Stomach (tissue), 4 donors: ENCODE measurements at regions not wholly inside any gene's neighbourhood (a gene's known extent, or its start where the extent isn't known, plus 50 kb on each side); places are given as distances from the start of the nearest gene placed in this dataset.

Experiments
- EP300 ChIP-seq: sonication (generic); formaldehyde crosslinking; IDR thresholded peaks from one replicate; pipeline ENCODE4 v1.6.1; 2017; ENCODE audit warnings: antibody characterized with exemption
- POLR2A ChIP-seq, 4 donors: fragments of 450-650 bp; IDR thresholded peaks; one replicate each; pipeline ENCODE4 v1.6.1; 2016; ENCODE audit warnings: antibody characterized with exemption in 4 of 4, control low read depth in 2 of 4, mild to moderate bottlenecking in 1 of 4, moderate library complexity in 1 of 4
- TF ChIP-seq, protein P1 (sequence below), 7 experiments: fragments of 450-650 bp in 4 of 7; fragments of 200-600 bp in 3 of 7; sonication (generic) in 3 of 7; IDR thresholded peaks; one replicate each; pipeline ENCODE4 v1.5.1; 2016 to 2019; ENCODE audit warnings: antibody characterized with exemption in 7 of 7, control low read depth in 2 of 7, mild to moderate bottlenecking in 1 of 7

DNA sequence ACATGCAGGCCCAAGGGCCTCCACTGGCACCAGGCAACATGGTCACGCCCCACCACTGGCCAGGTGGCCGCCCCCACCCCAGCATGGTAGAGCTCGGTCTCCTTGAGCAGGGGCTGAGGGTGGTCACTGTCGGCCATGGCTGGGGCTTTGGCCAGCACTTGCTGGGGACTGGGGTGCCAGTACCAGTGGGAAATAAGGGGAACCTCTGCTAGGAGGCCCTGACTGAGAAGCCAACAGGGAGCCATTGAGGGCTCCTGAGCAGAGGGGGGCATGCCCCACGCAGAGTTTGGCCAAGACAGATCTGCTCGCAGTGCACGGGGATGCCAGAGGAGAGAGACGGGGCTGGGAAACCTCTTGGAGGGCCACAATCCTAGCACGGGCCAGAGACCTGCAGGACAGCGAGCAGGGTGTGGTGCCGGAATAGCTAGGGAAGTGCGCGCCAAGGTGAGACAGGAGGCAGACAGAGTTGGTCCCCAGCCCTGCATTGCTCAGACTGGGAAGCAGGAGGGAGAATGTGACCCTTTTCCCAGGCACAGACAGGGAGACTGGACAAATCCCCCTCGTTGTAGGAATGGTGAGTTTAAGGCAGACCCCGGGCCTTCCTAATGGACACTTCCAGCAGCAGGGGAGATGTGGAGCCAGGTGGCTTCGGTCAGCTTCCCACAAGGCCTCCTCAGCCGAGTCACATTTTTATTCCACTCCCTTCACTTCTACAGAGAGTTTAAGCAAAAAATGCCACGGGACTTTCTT, 179.0 kb upstream of the CST7 start:
- TF ChIP-seq POLR2A (IDR thresholded peaks at IDR 0.05) (no peak), EP300 (no peak)
- TF ChIP-seq, protein P1, sequence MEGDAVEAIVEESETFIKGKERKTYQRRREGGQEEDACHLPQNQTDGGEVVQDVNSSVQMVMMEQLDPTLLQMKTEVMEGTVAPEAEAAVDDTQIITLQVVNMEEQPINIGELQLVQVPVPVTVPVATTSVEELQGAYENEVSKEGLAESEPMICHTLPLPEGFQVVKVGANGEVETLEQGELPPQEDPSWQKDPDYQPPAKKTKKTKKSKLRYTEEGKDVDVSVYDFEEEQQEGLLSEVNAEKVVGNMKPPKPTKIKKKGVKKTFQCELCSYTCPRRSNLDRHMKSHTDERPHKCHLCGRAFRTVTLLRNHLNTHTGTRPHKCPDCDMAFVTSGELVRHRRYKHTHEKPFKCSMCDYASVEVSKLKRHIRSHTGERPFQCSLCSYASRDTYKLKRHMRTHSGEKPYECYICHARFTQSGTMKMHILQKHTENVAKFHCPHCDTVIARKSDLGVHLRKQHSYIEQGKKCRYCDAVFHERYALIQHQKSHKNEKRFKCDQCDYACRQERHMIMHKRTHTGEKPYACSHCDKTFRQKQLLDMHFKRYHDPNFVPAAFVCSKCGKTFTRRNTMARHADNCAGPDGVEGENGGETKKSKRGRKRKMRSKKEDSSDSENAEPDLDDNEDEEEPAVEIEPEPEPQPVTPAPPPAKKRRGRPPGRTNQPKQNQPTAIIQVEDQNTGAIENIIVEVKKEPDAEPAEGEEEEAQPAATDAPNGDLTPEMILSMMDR (IDR thresholded peaks at IDR 0.05), result no peak
